ENCODE measurements at regions not wholly inside any gene's neighbourhood (a gene's known extent, or its start where the extent isn't known, plus 50 kb on each side); places are given as distances from the start of the nearest gene placed in this dataset.

DNA sequence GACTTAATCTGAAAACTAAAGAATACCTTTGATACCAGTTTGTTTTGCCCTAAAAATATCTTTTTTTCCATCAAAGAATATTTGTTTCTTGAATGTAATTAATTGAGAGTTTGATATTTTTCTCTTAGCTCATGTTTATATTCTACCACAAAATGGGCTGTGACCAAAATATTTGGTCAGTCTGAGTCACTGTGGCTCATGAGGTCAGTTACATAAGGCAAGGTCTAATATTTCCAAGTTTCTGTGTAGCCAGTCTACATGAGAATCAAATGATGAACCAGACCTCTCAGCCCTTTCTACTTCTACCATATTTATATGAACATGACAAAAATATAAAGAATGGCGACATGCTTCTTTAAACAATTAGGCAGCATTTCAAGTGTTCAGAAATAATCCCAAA is 83.0 kb upstream of the IVNS1ABP start:
- Histone ChIP-seq H2AFZ (replicated peaks; ENCODE audit: low read length, poor library complexity) (no peak overlapping the region), H4K91ac (ENCODE audit: insufficient read depth, low read depth, low read length) (no peak overlapping the region), H3K14ac (replicated peaks; ENCODE audit: low read depth, low read length) (no peak overlapping the region), H3K9ac (ENCODE audit: low read depth, low read length) (no peak overlapping the region), H3K56ac (ENCODE audit: extremely low read depth, insufficient read depth, low read length) (no peak overlapping the region), H2AK9ac (replicated peaks; ENCODE audit: low read depth, low read length, poor library complexity) (no peak overlapping the region), H3K9me3 (ENCODE audit: control insufficient read depth, insufficient read depth, low read length) (no peaks in the 10 kb centered on the region), H4K8ac (ENCODE audit: low read depth in 2 of 2, low read length in 2 of 2) (no peak overlapping the region), H2BK15ac (ENCODE audit: low read depth, low read length) (no peak overlapping the region), H3K79me1 (ENCODE audit: low read depth in 1 of 2, low read length in 2 of 2) (no peaks in the 10 kb centered on the region), H3K36me3 (ENCODE audit: control insufficient read depth, insufficient read depth, low read length) (no peaks in the 10 kb centered on the region), H4K5ac (ENCODE audit: low read depth, low read length) (no peak overlapping the region), H3K23ac (ENCODE audit: low read depth, low read length) (no peak overlapping the region), H3K4me2 (ENCODE audit: low read depth, low read length) (no peak overlapping the region), H2BK5ac (ENCODE audit: low read depth, low read length, poor library complexity, severe bottlenecking) (no peak overlapping the region), H3K4me1 (ENCODE audit: control insufficient read depth, insufficient read depth, low read length) (peaks cover 6% of the 10 kb centered on the region), H2BK20ac (ENCODE audit: low read depth, low read length) (no peak overlapping the region), H3K27ac (ENCODE audit: insufficient read depth, low read length) (no peak overlapping the region), H3K4me3 (ENCODE audit: insufficient read depth, low read depth, low read length) (no peak overlapping the region), H4K20me1 (ENCODE audit: insufficient read depth, low read length) (no peaks in the 10 kb centered on the region), H3K4ac (ENCODE audit: low read depth, low read length) (no peak overlapping the region), H3K18ac (ENCODE audit: low read depth, low read length) (no peak overlapping the region), H3K9me1 (ENCODE audit: insufficient read depth, low read length) (no peaks in the 10 kb centered on the region; the same call in 1 of the 2 replicates), H3K27me3 (ENCODE audit: control insufficient read depth, insufficient read depth, low read length) (no peaks in the 10 kb centered on the region), H2AK5ac (ENCODE audit: low read depth, low read length) (no peak overlapping the region), H2BK120ac (ENCODE audit: low read depth, low read length) (no peak overlapping the region)
- POLR2A ChIA-PET (ENCODE audit: unreplicated experiment): no interaction called here
- intact Hi-C loops (cut with micrococcal nuclease): loop anchor here (5.0 kb wide), 1 partner anchor 83 kb away; the partner anchor contains the start of gene IVNS1ABP
- no CpG with 5 or more reads among the region's 1 CpG for WGBS, 2 experiments (ENCODE audit: extremely low coverage in 2 of 2, insufficient read length in 1 of 2)
- no TSS peak for BruUV-seq (replicated peaks)
- peak; percentile 81 for DNase-seq
- in situ Hi-C loops (cut with MboI; ENCODE audit: low sequenced_read_pairs): no loop called here
- peak; percentile 79 for ATAC-seq (ENCODE audit: low read depth)
- CTCF ChIA-PET: no interaction called here
- dilution Hi-C loops (cut with HindIII; ENCODE audit: low sequenced_read_pairs, unreplicated experiment): no loop called here
- TF ChIP-seq CEBPB (IDR thresholded peaks at IDR 0.05; ENCODE audit: low read depth, low read length) (0 out of 2 replicates have a peak, but pooled peaks have one; percentile 6), NFE2L2 (IDR thresholded peaks at IDR 0.05; ENCODE audit: low read depth, low read length) (no peak), RCOR1 (IDR thresholded peaks at IDR 0.05; ENCODE audit: insufficient replicate concordance, low read length) (no peak), BHLHE40 (IDR thresholded peaks at IDR 0.05; ENCODE audit: low read depth, low read length) (0 out of 2 replicates have a peak, but pooled peaks have one; percentile 27), SMC3 (IDR thresholded peaks at IDR 0.05; ENCODE audit: low read depth, low read length) (no peak), FOS (IDR thresholded peaks at IDR 0.05; ENCODE audit: low read depth, low read length) (peak; percentile 65), RAD21 (IDR thresholded peaks at IDR 0.05; ENCODE audit: low read length) (no peak), MAFK (IDR thresholded peaks at IDR 0.05; ENCODE audit: low read depth, low read length) (no peak), RFX5 (IDR thresholded peaks at IDR 0.05; ENCODE audit: low read depth, low read length) (no peak), MXI1 (IDR thresholded peaks at IDR 0.05; ENCODE audit: borderline replicate concordance, low read depth, low read length) (no peak), CHD1 (IDR thresholded peaks at IDR 0.05; ENCODE audit: low read depth, low read length) (no peak), POLR2A (IDR thresholded peaks at IDR 0.05; ENCODE audit: low read depth, low read length) (no peak), MAZ (IDR thresholded peaks at IDR 0.05; ENCODE audit: borderline replicate concordance, low read depth, low read length) (no peak)
- TF ChIP-seq, protein P1, sequence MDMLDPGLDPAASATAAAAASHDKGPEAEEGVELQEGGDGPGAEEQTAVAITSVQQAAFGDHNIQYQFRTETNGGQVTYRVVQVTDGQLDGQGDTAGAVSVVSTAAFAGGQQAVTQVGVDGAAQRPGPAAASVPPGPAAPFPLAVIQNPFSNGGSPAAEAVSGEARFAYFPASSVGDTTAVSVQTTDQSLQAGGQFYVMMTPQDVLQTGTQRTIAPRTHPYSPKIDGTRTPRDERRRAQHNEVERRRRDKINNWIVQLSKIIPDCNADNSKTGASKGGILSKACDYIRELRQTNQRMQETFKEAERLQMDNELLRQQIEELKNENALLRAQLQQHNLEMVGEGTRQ (IDR thresholded peaks at IDR 0.05; ENCODE audit: low read depth, low read length): no peak
- TF ChIP-seq, protein P2, sequence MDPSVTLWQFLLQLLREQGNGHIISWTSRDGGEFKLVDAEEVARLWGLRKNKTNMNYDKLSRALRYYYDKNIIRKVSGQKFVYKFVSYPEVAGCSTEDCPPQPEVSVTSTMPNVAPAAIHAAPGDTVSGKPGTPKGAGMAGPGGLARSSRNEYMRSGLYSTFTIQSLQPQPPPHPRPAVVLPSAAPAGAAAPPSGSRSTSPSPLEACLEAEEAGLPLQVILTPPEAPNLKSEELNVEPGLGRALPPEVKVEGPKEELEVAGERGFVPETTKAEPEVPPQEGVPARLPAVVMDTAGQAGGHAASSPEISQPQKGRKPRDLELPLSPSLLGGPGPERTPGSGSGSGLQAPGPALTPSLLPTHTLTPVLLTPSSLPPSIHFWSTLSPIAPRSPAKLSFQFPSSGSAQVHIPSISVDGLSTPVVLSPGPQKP (IDR thresholded peaks at IDR 0.05; ENCODE audit: borderline replicate concordance, low read depth, low read length): no peak
- TF ChIP-seq, protein P3, sequence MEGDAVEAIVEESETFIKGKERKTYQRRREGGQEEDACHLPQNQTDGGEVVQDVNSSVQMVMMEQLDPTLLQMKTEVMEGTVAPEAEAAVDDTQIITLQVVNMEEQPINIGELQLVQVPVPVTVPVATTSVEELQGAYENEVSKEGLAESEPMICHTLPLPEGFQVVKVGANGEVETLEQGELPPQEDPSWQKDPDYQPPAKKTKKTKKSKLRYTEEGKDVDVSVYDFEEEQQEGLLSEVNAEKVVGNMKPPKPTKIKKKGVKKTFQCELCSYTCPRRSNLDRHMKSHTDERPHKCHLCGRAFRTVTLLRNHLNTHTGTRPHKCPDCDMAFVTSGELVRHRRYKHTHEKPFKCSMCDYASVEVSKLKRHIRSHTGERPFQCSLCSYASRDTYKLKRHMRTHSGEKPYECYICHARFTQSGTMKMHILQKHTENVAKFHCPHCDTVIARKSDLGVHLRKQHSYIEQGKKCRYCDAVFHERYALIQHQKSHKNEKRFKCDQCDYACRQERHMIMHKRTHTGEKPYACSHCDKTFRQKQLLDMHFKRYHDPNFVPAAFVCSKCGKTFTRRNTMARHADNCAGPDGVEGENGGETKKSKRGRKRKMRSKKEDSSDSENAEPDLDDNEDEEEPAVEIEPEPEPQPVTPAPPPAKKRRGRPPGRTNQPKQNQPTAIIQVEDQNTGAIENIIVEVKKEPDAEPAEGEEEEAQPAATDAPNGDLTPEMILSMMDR (conservative IDR thresholded peaks at IDR 0.05; ENCODE audit: low read depth, low read length): no peak

Data from IMR-90 (cell line).